Tibial nerve (tissue), 4 donors: ENCODE measurements at regions not wholly inside any gene's neighbourhood (a gene's known extent, or its start where the extent isn't known, plus 50 kb on each side); places are given as distances from the start of the nearest gene placed in this dataset.

Experiments used
- DNase-seq, 2 donors: peaks; one replicate each; pipeline ENCODE4 v3.0.0-alpha.2; 2019; ENCODE audit warnings: low spot score in 2 of 2
- H3K27ac ChIP-seq, 4 donors: fragments of 200-600 bp; sonication (generic) in 3 of 4; one replicate each; pipeline ENCODE4 v1.5.1; 2017 to 2019; ENCODE audit warnings: mild to moderate bottlenecking in 1 of 4
- H3K27me3 ChIP-seq, 2 donors: fragments of 200-600 bp; sonication (generic) in 1 of 2; one replicate each; pipeline versions ENCODE4 v1.5.1 to v1.6.0; 2017 to 2019
- H3K36me3 ChIP-seq, 3 donors: fragments of 200-600 bp; sonication (generic); one replicate each; pipeline ENCODE4 v1.5.1; 2018 to 2019
- H3K4me1 ChIP-seq, 4 donors: fragments of 200-600 bp; sonication (generic) in 3 of 4; one replicate each; pipeline ENCODE4 v1.5.1; 2017 to 2019
- H3K4me3 ChIP-seq, 4 donors: fragments of 200-600 bp; sonication (generic) in 3 of 4; one replicate each; pipeline ENCODE4 v1.5.1; 2017 to 2019; ENCODE audit warnings: mild to moderate bottlenecking in 1 of 4, moderate library complexity in 1 of 4
- H3K9me3 ChIP-seq, 4 donors: fragments of 200-600 bp; sonication (generic) in 3 of 4; one replicate each; pipeline ENCODE4 v1.5.1; 2017 to 2019
- EP300 ChIP-seq, 2 donors: sonication (generic); formaldehyde crosslinking; IDR thresholded peaks; one replicate each; pipeline ENCODE4 v1.6.1; 2017; ENCODE audit warnings: antibody characterized with exemption in 2 of 2, mild to moderate bottlenecking in 1 of 2
- POLR2A ChIP-seq, 2 donors: fragments of 450-650 bp; IDR thresholded peaks; one replicate each; pipeline ENCODE4 v1.6.1; 2017; ENCODE audit warnings: antibody characterized with exemption in 2 of 2, mild to moderate bottlenecking in 2 of 2, moderate library complexity in 2 of 2
- WGBS, 2 donors: methylation state at CpG; one replicate each; pipeline ENCODE4 v1.1.5; 2018; 5-methylcytosine and 5-hydroxymethylcytosine counted together
- TF ChIP-seq, protein P1 (sequence below), 5 experiments: fragments of 200-600 bp in 3 of 5; fragments of 450-650 bp in 2 of 5; sonication (generic) in 3 of 5; IDR thresholded peaks; one replicate each; pipeline ENCODE4 v1.5.1; 2016 to 2019; ENCODE audit warnings: antibody characterized with exemption in 5 of 5, mild to moderate bottlenecking in 3 of 5, moderate library complexity in 2 of 5

DNA sequence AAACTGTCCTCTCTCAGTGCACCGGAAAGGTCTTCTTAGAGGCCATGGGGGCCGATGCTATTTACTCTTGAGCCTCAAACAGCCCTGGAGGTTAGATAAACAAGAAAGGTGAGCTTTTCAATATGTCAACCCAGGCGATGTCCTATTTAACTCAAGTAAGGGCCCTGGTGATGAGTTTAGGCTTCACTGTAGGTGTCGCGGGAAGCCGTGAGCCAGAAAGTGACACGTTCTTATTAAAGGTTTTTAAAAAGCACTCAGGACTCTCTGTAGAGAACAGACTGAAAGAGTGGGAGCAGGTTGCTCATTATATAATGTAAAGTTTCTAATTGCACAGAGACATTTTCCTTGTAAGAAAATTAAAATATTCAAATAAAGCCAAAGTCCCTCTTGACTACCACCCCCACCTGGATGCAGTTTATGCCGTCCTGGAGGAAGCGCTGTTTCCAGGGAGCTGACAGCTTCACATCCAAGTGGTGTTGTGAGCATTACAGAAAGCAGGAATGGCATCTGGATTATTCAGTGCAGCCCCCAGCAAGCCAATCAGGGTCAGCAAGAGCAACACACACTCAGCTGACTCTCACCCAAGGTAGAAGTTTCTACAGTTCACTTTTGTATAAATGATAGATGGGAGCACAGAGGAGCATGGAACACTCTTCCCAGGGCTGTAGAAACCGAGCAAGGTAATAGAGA lies 280.3 kb downstream of the DRD1 start:
- TF ChIP-seq EP300 (IDR thresholded peaks at IDR 0.05) (no peak), POLR2A (IDR thresholded peaks at IDR 0.05) (no peak)
- TF ChIP-seq, protein P1, sequence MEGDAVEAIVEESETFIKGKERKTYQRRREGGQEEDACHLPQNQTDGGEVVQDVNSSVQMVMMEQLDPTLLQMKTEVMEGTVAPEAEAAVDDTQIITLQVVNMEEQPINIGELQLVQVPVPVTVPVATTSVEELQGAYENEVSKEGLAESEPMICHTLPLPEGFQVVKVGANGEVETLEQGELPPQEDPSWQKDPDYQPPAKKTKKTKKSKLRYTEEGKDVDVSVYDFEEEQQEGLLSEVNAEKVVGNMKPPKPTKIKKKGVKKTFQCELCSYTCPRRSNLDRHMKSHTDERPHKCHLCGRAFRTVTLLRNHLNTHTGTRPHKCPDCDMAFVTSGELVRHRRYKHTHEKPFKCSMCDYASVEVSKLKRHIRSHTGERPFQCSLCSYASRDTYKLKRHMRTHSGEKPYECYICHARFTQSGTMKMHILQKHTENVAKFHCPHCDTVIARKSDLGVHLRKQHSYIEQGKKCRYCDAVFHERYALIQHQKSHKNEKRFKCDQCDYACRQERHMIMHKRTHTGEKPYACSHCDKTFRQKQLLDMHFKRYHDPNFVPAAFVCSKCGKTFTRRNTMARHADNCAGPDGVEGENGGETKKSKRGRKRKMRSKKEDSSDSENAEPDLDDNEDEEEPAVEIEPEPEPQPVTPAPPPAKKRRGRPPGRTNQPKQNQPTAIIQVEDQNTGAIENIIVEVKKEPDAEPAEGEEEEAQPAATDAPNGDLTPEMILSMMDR (IDR thresholded peaks at IDR 0.05): no peak
- Histone ChIP-seq H3K27ac (no peak overlapping the region), H3K4me3 (no peak overlapping the region), H3K9me3 (no peaks in the 10 kb centered on the region), H3K27me3 (no peaks in the 10 kb centered on the region), H3K4me1 (no peaks in the 10 kb centered on the region), H3K36me3 (no peaks in the 10 kb centered on the region)
- WGBS, 2 donors: 78 to 81% methylated on average over 10 of the region's 10 CpGs
- DNase-seq: no peak

DNA sequence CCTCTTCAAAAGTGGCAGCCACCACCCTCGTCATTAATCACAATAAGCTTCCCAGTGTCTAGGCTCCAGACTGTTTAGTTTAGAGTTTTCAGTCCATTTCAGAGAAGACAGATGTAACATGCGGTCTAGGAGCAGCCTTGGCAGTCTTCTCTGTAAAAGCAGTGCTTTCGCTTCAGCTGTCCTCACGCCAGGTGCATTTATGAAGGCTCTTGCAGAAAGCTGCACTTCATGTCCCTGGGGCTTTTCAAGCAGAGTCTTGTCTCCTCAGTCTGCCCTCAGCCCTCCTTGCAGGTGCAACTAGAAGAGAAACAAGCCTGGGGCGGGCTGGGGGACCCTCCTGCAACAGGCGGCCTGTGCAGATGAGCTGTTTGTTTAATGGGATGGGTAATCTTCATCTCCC lies 281.9 kb downstream of the DRD1 start:
- Histone ChIP-seq H3K27me3 (no peaks in the 10 kb centered on the region), H3K36me3 (no peaks in the 10 kb centered on the region), H3K4me3 (no peak overlapping the region), H3K27ac (no peak overlapping the region), H3K9me3 (no peaks in the 10 kb centered on the region), H3K4me1 (no peaks in the 10 kb centered on the region)
- no peak for DNase-seq
- WGBS, 2 donors: 63 to 73% methylated on average over 6 of the region's 6 CpGs
- TF ChIP-seq POLR2A (IDR thresholded peaks at IDR 0.05) (no peak), EP300 (IDR thresholded peaks at IDR 0.05) (no peak)
- TF ChIP-seq, protein P1 (IDR thresholded peaks at IDR 0.05): no peak

DNA sequence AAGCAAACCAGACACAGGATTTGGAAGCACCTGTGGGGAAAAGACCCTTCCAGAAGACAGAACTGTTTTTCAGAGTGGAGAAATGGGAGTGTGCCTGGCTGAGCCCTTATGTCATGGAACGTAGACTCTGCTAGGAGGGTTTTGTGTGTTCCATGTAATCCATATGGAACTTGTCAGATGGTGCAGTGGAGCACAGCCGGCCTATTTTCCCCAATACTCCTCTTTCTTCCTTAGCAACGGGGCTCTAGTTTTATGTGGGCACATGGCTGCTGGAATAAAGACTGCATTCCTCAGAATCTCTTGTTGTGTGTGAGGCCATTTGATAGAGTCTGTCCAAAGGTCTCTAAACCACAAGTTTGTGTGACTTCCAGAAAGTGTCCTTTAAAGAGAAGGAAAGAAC lies 284.0 kb downstream of the DRD1 start:
- Histone ChIP-seq H3K27ac (no peak overlapping the region), H3K9me3 (no peaks in the 10 kb centered on the region), H3K4me1 (no peaks in the 10 kb centered on the region), H3K4me3 (no peak overlapping the region), H3K27me3 (no peaks in the 10 kb centered on the region), H3K36me3 (no peaks in the 10 kb centered on the region)
- TF ChIP-seq EP300 (IDR thresholded peaks at IDR 0.05) (no peak), POLR2A (IDR thresholded peaks at IDR 0.05) (no peak)
- TF ChIP-seq, protein P1 (IDR thresholded peaks at IDR 0.05): no peak
- DNase-seq: no peak
- 51 to 55% methylated on average over 3 of the region's 3 CpGs for WGBS, 2 donors

DNA sequence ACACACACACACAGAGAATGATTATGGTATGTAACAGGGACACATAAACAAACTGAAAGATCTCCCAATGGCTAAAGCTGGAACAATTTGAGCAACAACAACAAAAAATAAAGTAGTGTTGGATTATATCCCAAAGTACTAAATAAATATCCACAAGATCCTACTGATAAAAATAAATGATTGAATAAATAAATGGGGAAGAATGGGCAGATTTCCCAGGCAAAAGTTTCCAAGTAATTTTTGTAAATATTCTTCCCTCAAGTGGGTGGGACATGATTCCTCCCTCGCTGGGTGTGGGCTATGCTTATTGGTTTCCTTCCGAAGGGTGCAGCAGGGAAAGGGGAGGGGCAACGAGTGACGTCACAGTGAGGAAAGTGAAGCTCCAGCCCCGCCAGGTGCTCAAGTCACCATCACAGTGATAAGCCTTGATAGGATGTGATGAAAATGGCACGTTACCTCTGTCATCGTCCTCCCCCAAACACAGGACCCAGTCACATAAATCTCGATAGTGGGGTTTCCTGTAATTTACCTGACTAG lies 295.3 kb downstream of the DRD1 start:
- Histone ChIP-seq H3K4me1 (no peaks in the 10 kb centered on the region), H3K9me3 (peaks cover 0 to 49% (median 5%) of the 10 kb centered on the region in 4 donors), H3K27me3 (no peaks in the 10 kb centered on the region), H3K4me3 (no peak overlapping the region), H3K27ac (no peak overlapping the region), H3K36me3 (no peaks in the 10 kb centered on the region)
- no peak for DNase-seq
- TF ChIP-seq, protein P1 (IDR thresholded peaks at IDR 0.05): no peak
- TF ChIP-seq EP300 (IDR thresholded peaks at IDR 0.05) (no peak), POLR2A (IDR thresholded peaks at IDR 0.05) (no peak)
- WGBS, 2 donors: 81 to 86% methylated on average over 8 of the region's 8 CpGs

DNA sequence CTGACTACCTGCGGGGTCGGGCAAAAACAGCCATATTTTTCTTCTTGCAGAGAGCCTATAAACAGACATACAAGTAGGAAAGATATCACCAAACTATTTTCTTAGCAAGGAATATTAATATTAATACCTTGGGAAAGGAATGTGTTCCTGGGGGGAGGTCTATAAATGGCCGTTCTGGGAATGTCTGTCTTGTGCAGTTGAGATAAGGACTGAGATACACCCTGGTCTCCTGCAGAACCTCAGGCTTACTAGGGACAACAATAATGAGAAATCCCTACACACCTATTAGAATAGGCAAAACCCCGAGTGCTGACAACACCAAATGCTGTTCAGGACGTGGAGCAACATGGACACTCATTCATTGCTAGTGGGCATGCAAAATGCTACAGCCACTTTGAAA lies 297.2 kb downstream of the DRD1 start:
- WGBS, 2 donors: 87 to 88% methylated on average over 5 of the region's 5 CpGs
- no peaks in the 10 kb centered on the region for H3K27me3 ChIP-seq
- H3K4me1 ChIP-seq: no peaks in the 10 kb centered on the region
- no peak for DNase-seq
- no peak overlapping the region for H3K4me3 ChIP-seq
- TF ChIP-seq, protein P1 (IDR thresholded peaks at IDR 0.05): no peak
- no peak for TF ChIP-seq EP300 (IDR thresholded peaks at IDR 0.05)
- TF ChIP-seq POLR2A (IDR thresholded peaks at IDR 0.05): no peak
- H3K9me3 ChIP-seq: peaks cover 0 to 40% (median 6%) of the 10 kb centered on the region in 4 donors
- H3K27ac ChIP-seq: no peak overlapping the region
- no peaks in the 10 kb centered on the region for H3K36me3 ChIP-seq
